MCF 10A (cell line): ENCODE measurements at regions not wholly inside any gene's neighbourhood (a gene's known extent, or its start where the extent isn't known, plus 50 kb on each side); places are given as distances from the start of the nearest gene placed in this dataset.

Experiments
- BruUV-seq: library from RNA; stranded (reverse); fragments of 400-500 nt; replicated peaks from 2 replicates; lab custom pipeline; 2021; lab: Mats Ljungman, UMichigan
- CTCF ChIA-PET: fragments of 300-600 bp; sonication (Branson Sonifier 250); formaldehyde crosslinking; extraction: SDS; loops from one replicate; lab custom pipeline; 2021; ENCODE audit warnings: antibody characterized with exemption, inconsistent platforms; lab: Yijun Ruan, JAX
- POLR2A ChIA-PET: fragments of 300-600, 350-650 bp; sonication (Branson Sonifier 250); formaldehyde crosslinking; extraction: SDS; loops from one replicate; lab custom pipeline; 2020; ENCODE audit warnings: antibody characterized with exemption, inconsistent platforms; lab: Yijun Ruan, JAX
- DNase-seq: peaks from one replicate; pipeline ENCODE4 v3.0.0-alpha.2; 2018; ENCODE audit not compliant: unreplicated experiment
- H3K27ac Mint-ChIP-seq: one replicate; pipeline ENCODE4 v1.8.0; 2022; ENCODE audit warnings: mild to moderate bottlenecking, low read depth, mixed read lengths; ENCODE audit not compliant: unreplicated experiment
- H3K27me3 Mint-ChIP-seq: one replicate; pipeline ENCODE4 v1.8.0; 2022; ENCODE audit warnings: mixed read lengths; ENCODE audit not compliant: insufficient read depth, unreplicated experiment
- H3K36me3 Mint-ChIP-seq: one replicate; pipeline ENCODE4 v1.8.0; 2022; ENCODE audit warnings: mild to moderate bottlenecking, moderate library complexity, mixed read lengths; ENCODE audit not compliant: insufficient read depth, unreplicated experiment
- H3K4me1 Mint-ChIP-seq: one replicate; pipeline ENCODE4 v1.8.0; 2022; ENCODE audit warnings: mixed read lengths; ENCODE audit not compliant: insufficient read depth, unreplicated experiment
- H3K4me3 Mint-ChIP-seq: one replicate; pipeline ENCODE4 v1.8.0; 2022; ENCODE audit warnings: mild to moderate bottlenecking, moderate library complexity, mixed read lengths; ENCODE audit not compliant: unreplicated experiment
- H3K9me3 Mint-ChIP-seq: one replicate; pipeline ENCODE4 v1.8.0; 2022; ENCODE audit warnings: mixed read lengths; ENCODE audit not compliant: unreplicated experiment
- CTCF ChIP-seq: fragments of 200-600 bp; IDR thresholded peaks from one replicate; pipeline ENCODE4 v1.8.0; 2022; ENCODE audit warnings: antibody characterized with exemption, mild to moderate bottlenecking; ENCODE audit not compliant: unreplicated experiment
- intact Hi-C: fragments of 100-400 bp; cut with micrococcal nuclease; formaldehyde crosslinking; loops from 2 replicates; pipeline ENCODE4 v1.14.1; 2022

- Mint-ChIP-seq H3K4me1 (peaks cover 35% of the 10 kb centered on the region), H3K27ac (peak overlapping the region; percentile 64), H3K27me3 (no peaks in the 10 kb centered on the region), H3K9me3 (no peaks in the 10 kb centered on the region), H3K36me3 (no peaks in the 10 kb centered on the region), H3K4me3 (no peak overlapping the region)
- TF ChIP-seq CTCF: no peak
- POLR2A ChIA-PET: interaction anchor here (0.6 to 1.2 kb wide), 6 partner anchors 15 to 74 kb away, joined by 3 to 4 read pairs (median 3); no protein-coding TSS in a partner anchor
- intact Hi-C loops: no loop called here
- no peak for DNase-seq
- CTCF ChIA-PET: interaction anchor here (0.7 kb wide), 1 partner anchor 127 kb away, joined by 3 read pairs; no protein-coding TSS in a partner anchor
- BruUV-seq: no TSS peak
These were observed 56.8 kb downstream of the CEBPB start for GRCh38 chr20:50247196-50248094.

- TF ChIP-seq CTCF: no peak
- Mint-ChIP-seq H3K27ac (peak overlapping the region; percentile 64), H3K4me1 (peaks cover 35% of the 10 kb centered on the region), H3K36me3 (no peaks in the 10 kb centered on the region), H3K4me3 (no peak overlapping the region), H3K27me3 (no peaks in the 10 kb centered on the region), H3K9me3 (no peaks in the 10 kb centered on the region)
- intact Hi-C loops: no loop called here
- no TSS peak for BruUV-seq
- DNase-seq: peak; percentile 47
- POLR2A ChIA-PET: interaction anchor here (0.7 to 1.2 kb wide), 6 partner anchors 14 to 73 kb away, joined by 3 to 6 read pairs (median 4); no protein-coding TSS in a partner anchor
- CTCF ChIA-PET: interaction anchor here (0.6 kb wide), 1 partner anchor 706 kb away, joined by 3 read pairs; no protein-coding TSS in a partner anchor
These were observed 57.5 kb downstream of the CEBPB start for GRCh38 chr20:50248104-50248641.

DNA sequence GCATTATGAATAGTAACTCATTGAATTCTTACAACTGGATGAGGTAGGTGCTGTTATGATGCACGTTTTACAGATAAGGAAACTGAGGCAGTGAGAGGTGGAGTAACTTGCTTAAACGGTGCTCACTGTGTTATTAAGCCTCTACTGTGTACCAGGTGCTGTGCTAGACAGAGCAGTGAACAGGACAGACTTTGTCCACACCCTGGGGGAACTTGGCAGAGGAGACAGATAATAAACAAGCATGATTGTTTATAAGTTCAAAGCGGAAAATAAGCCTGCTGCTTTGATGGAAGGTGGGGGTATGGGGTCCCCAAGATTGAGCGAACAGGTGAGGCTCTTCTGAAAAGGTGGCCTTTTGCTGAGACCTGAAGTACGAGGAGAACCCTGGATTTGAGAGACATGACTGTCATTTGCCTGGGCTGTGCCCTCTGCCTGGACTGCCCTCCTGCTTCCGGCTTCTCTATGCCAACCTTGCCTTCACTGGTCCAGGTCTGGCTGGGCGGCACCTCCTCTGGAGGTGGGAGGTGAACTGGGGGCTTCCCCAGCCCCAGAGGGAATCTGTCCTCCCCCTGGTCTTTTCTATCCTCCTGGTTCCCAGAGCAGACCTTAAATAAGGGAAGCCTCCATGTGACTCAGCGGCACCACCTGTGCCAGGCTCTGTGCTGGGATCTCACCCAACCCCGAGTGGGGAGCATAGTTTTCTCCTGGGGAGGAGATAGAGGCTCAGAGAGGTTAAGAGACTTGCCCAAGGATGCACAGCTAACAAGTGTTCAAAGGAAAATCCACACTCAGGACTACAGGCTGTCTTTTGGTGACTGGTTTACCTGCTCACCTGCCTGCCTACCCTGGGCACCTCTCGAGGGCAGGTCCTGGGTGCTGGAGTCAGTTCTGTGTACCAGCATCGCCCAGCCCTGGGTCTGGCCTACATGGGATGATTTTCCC is 59.1 kb downstream of the CEBPB start:
- Mint-ChIP-seq H3K4me1 (peaks cover 35% of the 10 kb centered on the region), H3K4me3 (no peak overlapping the region), H3K27ac (peak overlapping the region; percentile 64), H3K9me3 (no peaks in the 10 kb centered on the region), H3K27me3 (no peaks in the 10 kb centered on the region), H3K36me3 (no peaks in the 10 kb centered on the region)
- intact Hi-C loops: no loop called here
- POLR2A ChIA-PET: interaction anchor here (0.7 to 1.0 kb wide), 2 partner anchors 16 to 85 kb away, joined by 4 to 6 read pairs; no protein-coding TSS in a partner anchor
- no peak for TF ChIP-seq CTCF
- BruUV-seq: no TSS peak
- CTCF ChIA-PET: interaction anchor here (0.6 kb wide), 1 partner anchor 166 kb away, joined by 3 read pairs; no protein-coding TSS in a partner anchor
- DNase-seq: no peak
